GM12878 (cell line): ENCODE measurements at regions not wholly inside any gene's neighbourhood (a gene's known extent, or its start where the extent isn't known, plus 50 kb on each side); places are given as distances from the start of the nearest gene placed in this dataset.

Experiments used
- ATAC-seq: fragments of 200-7000 bp; cut with Tn5 transposase; 3 replicates; pipeline ENCODE4 v1.9.1; 2020; ENCODE audit warnings: mild to moderate bottlenecking, moderate library complexity
- BruUV-seq: library from RNA; stranded (reverse); fragments of 400-500 nt; replicated peaks from 2 replicates; lab custom pipeline; 2021; lab: Mats Ljungman, UMichigan
- CTCF ChIA-PET: fragments of 300-600 bp; sonication (Branson Sonifier 250); formaldehyde crosslinking; extraction: SDS; loops from one replicate; lab custom pipeline; 2021; ENCODE audit warnings: inconsistent platforms; lab: Yijun Ruan, JAX
- POLR2A ChIA-PET: fragments of 350-600 bp; formaldehyde crosslinking; extraction: SDS; loops from one replicate; lab custom pipeline; 2021; ENCODE audit warnings: inconsistent platforms; lab: Charles Lee
- RAD21 ChIA-PET: fragments of 300-600 bp; sonication (Branson Sonifier 250); formaldehyde crosslinking; loops from one replicate; lab custom pipeline; 2023; ENCODE audit warnings: antibody characterized with exemption; ENCODE audit not compliant: unreplicated experiment; lab: Charles Lee
- SMC1A ChIA-PET: fragments of 300-600 bp; sonication (Branson Sonifier 250); formaldehyde crosslinking; loops from one replicate; lab custom pipeline; 2023; ENCODE audit not compliant: unreplicated experiment, uncharacterized antibody; lab: Charles Lee
- DNase-seq: peaks from one replicate; pipeline ENCODE4 v3.0.0-alpha.2; 2011; ENCODE audit warnings: low read depth, low spot score
- FAIRE-seq: peaks from 3 replicates; lab custom pipeline; 2011; peaks lifted over from hg19 to GRCh38; lab: Jason Lieb, UNC
- H2AFZ ChIP-seq: 2 replicates; pipeline ENCODE4 v1.6.0; 2011; ENCODE audit warnings: low read depth, low read length, control low read depth; ENCODE audit not compliant: control insufficient read depth
- H3K27ac ChIP-seq: 2 replicates; pipeline ENCODE4 v1.5.1; 2011; ENCODE audit warnings: control low read depth; ENCODE audit not compliant: control insufficient read depth, insufficient read depth
- H3K27me3 ChIP-seq, 2 experiments: replicated peaks in 1 of 2; 2 replicates each; pipeline versions ENCODE4 v1.6.0 to v1.6.1; 2011; ENCODE audit warnings: low read length in 1 of 2; ENCODE audit not compliant: control insufficient read depth in 2 of 2, insufficient read depth in 2 of 2
- H3K36me3 ChIP-seq, 2 experiments: 2 replicates each; pipeline ENCODE4 v1.5.1; 2011; ENCODE audit warnings: low read length in 1 of 2; ENCODE audit not compliant: control insufficient read depth in 2 of 2, insufficient read depth in 2 of 2
- H3K4me1 ChIP-seq: 2 replicates; pipeline ENCODE4 v1.6.1; 2011; ENCODE audit warnings: mild to moderate bottlenecking, low read length, moderate library complexity, mixed read lengths; ENCODE audit not compliant: control insufficient read depth, insufficient read depth
- H3K4me2 ChIP-seq: 2 replicates; pipeline ENCODE4 v1.6.0; 2011; ENCODE audit warnings: control low read depth; ENCODE audit not compliant: control insufficient read depth, insufficient read depth
- H3K4me3 ChIP-seq: fragments of 200-600 bp; sonication (generic); 2 replicates; pipeline ENCODE4 v1.5.1; 2016
- H3K79me2 ChIP-seq: 2 replicates; pipeline ENCODE4 v1.6.0; 2011; ENCODE audit warnings: low read length; ENCODE audit not compliant: control insufficient read depth, insufficient read depth
- H3K9ac ChIP-seq: 2 replicates; pipeline ENCODE4 v1.8.0; 2011; ENCODE audit warnings: low read length, control low read depth, mixed read lengths; ENCODE audit not compliant: control insufficient read depth, insufficient read depth
- H3K9me3 ChIP-seq: replicated peaks from 3 replicates; pipeline ENCODE4 v1.5.1; 2011; ENCODE audit warnings: mild to moderate bottlenecking, low read length; ENCODE audit not compliant: control insufficient read depth, insufficient read depth
- H4K20me1 ChIP-seq: 2 replicates; pipeline ENCODE4 v1.6.0; 2011; ENCODE audit not compliant: control insufficient read depth, insufficient read depth
- ASH2L ChIP-seq: fragments of 300-600, 200-600 bp; sonication (generic); IDR thresholded peaks from 2 replicates; pipeline ENCODE4 v1.6.1; 2017; ENCODE audit warnings: low read depth, mild to moderate bottlenecking, borderline replicate concordance
- ATF7 ChIP-seq: fragments of 450-650 bp; IDR thresholded peaks from 2 replicates; pipeline ENCODE4 v1.6.1; 2016; ENCODE audit warnings: low read depth, mild to moderate bottlenecking
- CBX5 ChIP-seq: sonication (generic); IDR thresholded peaks from 2 replicates; pipeline ENCODE4 v1.6.1; 2016; ENCODE audit warnings: low read depth, moderate library complexity, mild to moderate bottlenecking, inconsistent platforms
- DPF2 ChIP-seq: fragments of 450-650 bp; IDR thresholded peaks from 2 replicates; pipeline ENCODE4 v1.6.1; 2017; ENCODE audit warnings: mild to moderate bottlenecking
- EGR1 ChIP-seq, 2 experiments: IDR thresholded peaks; 1 replicate in 1 of 2; 2 replicates in 1 of 2; pipeline ENCODE4 v1.6.1; 2011 to 2012; ENCODE audit warnings: low read depth in 2 of 2, low read length in 2 of 2, borderline replicate concordance in 1 of 2, mild to moderate bottlenecking in 1 of 2, moderate library complexity in 1 of 2
- IRF5 ChIP-seq: fragments of 450-650 bp; IDR thresholded peaks from 2 replicates; pipeline ENCODE4 v1.6.1; 2017; ENCODE audit warnings: borderline replicate concordance
- KAT2A ChIP-seq: conservative IDR thresholded peaks from 2 replicates; pipeline ENCODE4 v1.6.1; 2011; ENCODE audit warnings: low read depth, low read length; ENCODE audit not compliant: control insufficient read depth
- KDM1A ChIP-seq: fragments of 200-600 bp; sonication (generic); IDR thresholded peaks from 2 replicates; pipeline ENCODE4 v1.6.1; 2016; ENCODE audit warnings: borderline replicate concordance
- MAX ChIP-seq: IDR thresholded peaks from 2 replicates; pipeline ENCODE4 v1.6.1; 2012; ENCODE audit warnings: low read depth, low read length, improper control_type of control experiment
- STAT3 ChIP-seq: IDR thresholded peaks from 2 replicates; pipeline ENCODE4 v1.6.1; 2011; ENCODE audit warnings: low read depth, low read length, improper control_type of control experiment
- TAF1 ChIP-seq: IDR thresholded peaks from 2 replicates; pipeline ENCODE4 v1.6.1; 2011; ENCODE audit warnings: mild to moderate bottlenecking, low read depth, low read length, borderline replicate concordance
- WRNIP1 ChIP-seq: IDR thresholded peaks from 2 replicates; pipeline ENCODE4 v1.6.1; 2011; ENCODE audit warnings: low read depth, low read length, improper control_type of control experiment, borderline replicate concordance
- ZNF384 ChIP-seq: IDR thresholded peaks from 2 replicates; pipeline ENCODE4 v1.6.1; 2012; ENCODE audit warnings: low read depth, mild to moderate bottlenecking, low read length, improper control_type of control experiment, borderline replicate concordance
- WGBS: methylation state at CpG from one replicate; pipeline ENCODE4 v1.1.6; 2016; ENCODE audit warnings: low lambda C conversion rate; ENCODE audit not compliant: insufficient replicate concordance, insufficient coverage; ENCODE audit errors: missing lambda C conversion rate; 5-methylcytosine and 5-hydroxymethylcytosine counted together
- in situ Hi-C: fragments of 300-500 bp; cut with MboI; formaldehyde crosslinking; loops from 9 replicates; pipeline ENCODE4 v1.14.3; 2018; ENCODE audit warnings: mixed read lengths
- intact Hi-C: fragments of 100-400 bp; cut with micrococcal nuclease; formaldehyde crosslinking; loops from one replicate; pipeline ENCODE4 v1.14.2; 2022; ENCODE audit not compliant: unreplicated experiment
- TF ChIP-seq, protein P1 (sequence below): fragments of 450-650 bp; formaldehyde crosslinking; IDR thresholded peaks from 2 replicates; pipeline ENCODE4 v1.4.0; 2020; ENCODE audit warnings: mild to moderate bottlenecking, moderate library complexity

GRCh38 chr7:34564091-34564490 lies 93.9 kb upstream of the NPSR1 start:
- no peak overlapping the region for H3K4me3 ChIP-seq
- no peaks in the 10 kb centered on the region for H4K20me1 ChIP-seq
- RAD21 ChIA-PET = no interaction called here
- no peak overlapping the region for H3K4me2 ChIP-seq
- SMC1A ChIA-PET = no interaction called here
- TF ChIP-seq KDM1A (no peak), KAT2A (no peak), DPF2 (no peak), STAT3 (no peak), WRNIP1 (no peak), ASH2L (no peak), EGR1 (IDR thresholded peaks at IDR 0.05; ENCODE audit: borderline replicate concordance in 1 of 2, low read depth in 2 of 2, low read length in 2 of 2) (no peak), IRF5 (no peak), ZNF384 (no peak), TAF1 (no peak), CBX5 (no peak), MAX (no peak), ATF7 (no peak)
- TF ChIP-seq, protein P1, sequence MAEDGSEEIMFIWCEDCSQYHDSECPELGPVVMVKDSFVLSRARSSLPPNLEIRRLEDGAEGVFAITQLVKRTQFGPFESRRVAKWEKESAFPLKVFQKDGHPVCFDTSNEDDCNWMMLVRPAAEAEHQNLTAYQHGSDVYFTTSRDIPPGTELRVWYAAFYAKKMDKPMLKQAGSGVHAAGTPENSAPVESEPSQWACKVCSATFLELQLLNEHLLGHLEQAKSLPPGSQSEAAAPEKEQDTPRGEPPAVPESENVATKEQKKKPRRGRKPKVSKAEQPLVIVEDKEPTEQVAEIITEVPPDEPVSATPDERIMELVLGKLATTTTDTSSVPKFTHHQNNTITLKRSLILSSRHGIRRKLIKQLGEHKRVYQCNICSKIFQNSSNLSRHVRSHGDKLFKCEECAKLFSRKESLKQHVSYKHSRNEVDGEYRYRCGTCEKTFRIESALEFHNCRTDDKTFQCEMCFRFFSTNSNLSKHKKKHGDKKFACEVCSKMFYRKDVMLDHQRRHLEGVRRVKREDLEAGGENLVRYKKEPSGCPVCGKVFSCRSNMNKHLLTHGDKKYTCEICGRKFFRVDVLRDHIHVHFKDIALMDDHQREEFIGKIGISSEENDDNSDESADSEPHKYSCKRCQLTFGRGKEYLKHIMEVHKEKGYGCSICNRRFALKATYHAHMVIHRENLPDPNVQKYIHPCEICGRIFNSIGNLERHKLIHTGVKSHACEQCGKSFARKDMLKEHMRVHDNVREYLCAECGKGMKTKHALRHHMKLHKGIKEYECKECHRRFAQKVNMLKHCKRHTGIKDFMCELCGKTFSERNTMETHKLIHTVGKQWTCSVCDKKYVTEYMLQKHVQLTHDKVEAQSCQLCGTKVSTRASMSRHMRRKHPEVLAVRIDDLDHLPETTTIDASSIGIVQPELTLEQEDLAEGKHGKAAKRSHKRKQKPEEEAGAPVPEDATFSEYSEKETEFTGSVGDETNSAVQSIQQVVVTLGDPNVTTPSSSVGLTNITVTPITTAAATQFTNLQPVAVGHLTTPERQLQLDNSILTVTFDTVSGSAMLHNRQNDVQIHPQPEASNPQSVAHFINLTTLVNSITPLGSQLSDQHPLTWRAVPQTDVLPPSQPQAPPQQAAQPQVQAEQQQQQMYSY (CRISPR knock-in tag) = no peak
- CTCF ChIA-PET = no interaction called here
- FAIRE-seq = no peak
- no peak overlapping the region for H3K9ac ChIP-seq
- H3K27ac ChIP-seq = no peak overlapping the region
- H3K9me3 ChIP-seq = no peaks in the 10 kb centered on the region
- H3K79me2 ChIP-seq = no peaks in the 10 kb centered on the region
- in situ Hi-C loops = no loop called here
- DNase-seq = no peak
- no TSS peak for BruUV-seq
- ATAC-seq = no peak
- H3K36me3 ChIP-seq = no peaks in the 10 kb centered on the region
- H3K4me1 ChIP-seq = no peaks in the 10 kb centered on the region
- 38% methylated on average over 7 of the region's 7 CpGs for WGBS
- no peak overlapping the region for H2AFZ ChIP-seq
- no peaks in the 10 kb centered on the region for H3K27me3 ChIP-seq
- POLR2A ChIA-PET = no interaction called here
- intact Hi-C loops = no loop called here
